Midbrain (tissue), 1 donor: ENCODE measurements at regions not wholly inside any gene's neighbourhood (a gene's known extent, or its start where the extent isn't known, plus 50 kb on each side); places are given as distances from the start of the nearest gene placed in this dataset.

Source experiments
- DNase-seq: peaks from one replicate; lab custom pipeline; 2025; lab: John Stamatoyannopoulos, UW

DNA sequence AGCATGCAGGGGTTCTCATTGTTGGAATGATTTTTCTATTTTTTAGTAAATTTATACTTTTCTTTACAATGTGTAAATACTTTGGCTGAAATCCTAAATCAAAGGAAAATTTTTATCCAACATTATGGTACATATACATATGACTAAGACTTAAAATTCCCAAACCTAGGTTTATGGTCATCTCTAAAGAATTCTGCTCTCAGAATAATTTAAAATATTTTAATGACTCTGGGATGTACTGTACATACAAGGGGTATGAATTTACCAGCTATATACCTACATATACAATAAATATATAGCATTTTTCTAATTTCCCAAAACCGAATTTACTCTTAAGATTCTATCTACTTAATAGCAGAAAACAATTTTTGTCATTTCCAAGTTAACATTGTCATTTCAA is 137.9 kb upstream of the POU1F1 start:
- DNase-seq = no peak

DNA sequence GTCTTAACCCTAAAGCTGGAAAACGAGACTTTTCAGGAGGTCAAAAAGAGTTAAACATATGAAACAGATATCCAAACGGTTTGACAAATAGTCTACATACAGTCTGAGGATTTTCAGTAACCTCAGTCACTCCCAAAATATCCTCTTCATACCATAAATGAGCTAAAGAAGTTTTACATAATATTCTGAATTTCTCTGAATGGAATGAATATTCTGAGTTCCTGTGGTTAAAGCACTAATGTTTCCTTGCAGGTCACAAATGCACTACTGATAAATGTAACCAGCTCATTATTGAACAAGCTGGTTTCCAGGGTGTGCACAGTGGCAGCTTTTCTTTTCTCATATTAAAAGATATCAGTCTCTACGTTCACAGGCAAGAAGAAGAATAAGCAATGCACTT is 137.4 kb upstream of the POU1F1 start:
- DNase-seq = no peak

DNA sequence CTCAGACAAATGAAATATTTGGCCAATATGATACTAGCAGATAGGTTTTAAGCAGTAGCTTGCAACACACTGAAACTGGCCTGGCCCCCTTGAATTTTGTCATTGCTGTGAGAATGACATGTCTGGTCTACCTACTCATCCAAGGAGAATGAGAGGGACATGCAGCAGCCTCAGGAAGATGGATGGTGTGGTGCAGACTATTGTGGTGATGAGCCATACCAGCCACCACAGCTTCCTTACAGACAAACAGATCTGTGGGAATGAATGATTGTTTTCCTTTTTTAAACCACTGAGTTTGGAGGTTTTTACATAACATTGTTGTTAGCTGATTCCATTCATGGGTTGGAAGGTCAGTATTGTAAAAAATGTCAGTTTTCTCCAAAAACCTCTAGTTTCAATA is 133.7 kb upstream of the POU1F1 start:
- no peak for DNase-seq

- DNase-seq = no peak
Observed at GRCh38 chr3:87398168-87398801, 121.9 kb upstream of the POU1F1 start.

- no peak for DNase-seq
Observed at GRCh38 chr3:87397211-87397610, 120.8 kb upstream of the POU1F1 start.

GRCh38 chr3:87390821-87391220 is 114.4 kb upstream of the POU1F1 start:
- no peak for DNase-seq

DNA sequence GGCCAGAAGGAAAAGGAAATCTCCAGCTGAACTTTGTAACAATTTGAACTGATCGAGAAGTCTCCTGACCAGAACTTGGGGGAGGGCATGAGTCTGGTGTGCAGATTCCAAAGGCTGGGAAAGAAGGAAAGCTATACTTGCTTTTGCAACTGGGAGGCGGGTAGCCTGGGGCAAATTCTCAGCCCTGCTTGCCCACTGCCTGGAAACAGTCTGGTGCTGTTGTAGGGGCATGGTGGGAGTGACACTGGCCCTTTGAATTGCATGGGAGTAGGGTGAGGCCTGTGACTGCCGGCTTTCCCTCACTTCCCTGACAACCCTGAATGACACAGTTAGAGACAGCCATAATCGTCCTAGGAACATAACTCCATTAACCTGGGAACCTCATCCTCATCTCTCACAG is 114.0 kb upstream of the POU1F1 start:
- DNase-seq = no peak

DNA sequence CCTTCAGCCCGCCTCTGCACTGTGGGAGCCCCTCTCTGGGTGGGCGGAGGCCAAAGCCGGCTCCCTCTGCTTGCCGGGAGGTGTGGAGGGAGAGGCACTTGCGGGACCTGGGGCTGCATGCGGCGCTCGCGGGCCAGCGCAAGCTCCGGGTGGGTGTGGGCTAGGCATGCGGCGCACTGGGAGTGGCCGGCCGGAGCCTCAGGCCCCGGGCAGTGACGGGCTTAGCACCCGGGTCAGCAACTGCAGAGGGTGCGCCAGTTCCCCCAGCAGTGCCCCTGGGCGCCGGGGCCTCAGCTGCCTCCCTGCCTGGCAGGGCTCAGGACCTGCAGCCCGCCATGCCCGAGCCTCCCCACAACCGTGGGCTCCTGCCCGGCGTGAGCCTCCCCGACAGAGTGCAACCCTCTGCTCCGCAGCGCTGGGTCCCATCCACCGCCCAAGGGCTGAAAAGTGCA is 98.9 kb upstream of the POU1F1 start:
- no peak for DNase-seq

DNA sequence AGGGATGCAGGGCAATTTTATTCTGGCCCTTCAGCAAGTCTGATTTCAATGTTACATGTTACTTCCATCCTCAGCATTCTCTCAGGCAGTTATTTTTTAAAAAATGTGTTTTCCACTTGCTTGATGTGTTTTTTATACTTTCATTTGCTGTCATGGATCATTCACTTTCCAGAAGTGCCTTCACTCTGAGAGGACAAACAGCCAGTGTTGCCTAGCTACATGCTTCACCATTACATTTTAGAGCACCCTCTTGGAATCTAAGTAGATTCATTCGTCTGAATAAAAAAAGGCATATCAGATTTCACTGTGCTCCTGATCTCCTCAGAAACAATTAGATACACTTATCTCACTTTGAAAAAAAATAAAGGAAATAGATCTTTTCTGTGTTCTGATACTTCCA is 93.6 kb upstream of the POU1F1 start:
- no peak for DNase-seq

GRCh38 chr3:87367736-87368135 is 91.4 kb upstream of the POU1F1 start:
- no peak for DNase-seq

DNA sequence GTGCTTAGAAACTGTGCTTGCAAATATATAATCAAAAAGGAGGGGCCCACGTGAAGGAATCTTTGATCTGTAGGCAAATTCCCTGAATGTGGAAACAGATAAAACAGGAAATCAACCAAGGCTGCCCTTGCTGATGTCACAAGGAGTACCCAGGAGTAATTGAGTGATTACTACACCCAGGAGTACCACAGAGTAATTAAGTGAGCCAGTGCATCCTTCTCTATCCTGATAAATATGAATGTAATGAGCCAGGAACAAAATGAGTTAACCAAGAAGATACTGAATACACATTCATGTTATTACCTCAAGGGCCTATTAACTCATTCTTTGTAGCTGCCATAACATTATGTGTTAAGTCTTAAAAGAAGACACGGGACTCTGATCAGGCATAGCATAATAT is 87.3 kb upstream of the POU1F1 start:
- DNase-seq = no peak

- no peak for DNase-seq
Observed at GRCh38 chr3:87361956-87362355, 85.6 kb upstream of the POU1F1 start.

DNA sequence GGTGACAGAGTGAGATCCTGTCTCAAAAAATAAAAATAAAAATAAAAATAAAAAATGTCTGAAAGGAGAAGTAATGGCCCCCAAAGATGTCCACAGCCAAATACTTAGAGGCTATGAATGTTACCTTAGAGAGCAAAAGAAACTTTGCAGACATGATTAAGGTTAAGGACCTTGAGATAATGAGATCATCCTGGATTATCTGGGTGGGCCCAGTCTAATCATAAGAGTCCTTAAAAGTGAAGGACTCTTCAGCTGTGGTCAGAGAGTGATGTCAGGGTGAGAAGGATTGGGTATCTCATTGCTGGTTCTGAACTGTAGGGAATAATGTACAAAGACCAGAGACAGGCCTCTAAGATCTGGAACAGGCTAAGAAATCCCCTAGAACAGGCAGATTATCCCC is 84.9 kb upstream of the POU1F1 start:
- DNase-seq = no peak

GRCh38 chr3:87359826-87360225 is 83.4 kb upstream of the POU1F1 start:
- DNase-seq = no peak

DNA sequence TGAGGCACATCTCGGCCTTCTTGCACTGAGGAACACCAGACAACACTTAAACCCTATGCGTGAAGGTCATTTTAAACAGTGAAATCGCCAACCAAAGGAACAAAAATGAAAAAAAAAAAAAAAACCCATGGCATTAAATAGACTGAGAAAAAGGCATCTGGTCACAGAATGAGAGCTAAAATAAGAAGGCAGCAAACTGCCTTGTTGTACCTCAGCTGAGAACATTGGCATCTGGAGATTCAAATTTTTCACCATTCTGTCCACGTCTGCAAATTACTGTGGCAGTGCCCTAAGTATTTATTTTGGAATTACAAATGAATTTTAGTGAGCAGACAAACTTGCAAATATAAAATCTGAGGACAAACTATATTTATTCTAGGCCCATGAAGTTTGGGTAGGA is 82.6 kb upstream of the POU1F1 start:
- no peak for DNase-seq

- no peak for DNase-seq
Observed at GRCh38 chr3:87358066-87358465, 81.7 kb upstream of the POU1F1 start.

DNA sequence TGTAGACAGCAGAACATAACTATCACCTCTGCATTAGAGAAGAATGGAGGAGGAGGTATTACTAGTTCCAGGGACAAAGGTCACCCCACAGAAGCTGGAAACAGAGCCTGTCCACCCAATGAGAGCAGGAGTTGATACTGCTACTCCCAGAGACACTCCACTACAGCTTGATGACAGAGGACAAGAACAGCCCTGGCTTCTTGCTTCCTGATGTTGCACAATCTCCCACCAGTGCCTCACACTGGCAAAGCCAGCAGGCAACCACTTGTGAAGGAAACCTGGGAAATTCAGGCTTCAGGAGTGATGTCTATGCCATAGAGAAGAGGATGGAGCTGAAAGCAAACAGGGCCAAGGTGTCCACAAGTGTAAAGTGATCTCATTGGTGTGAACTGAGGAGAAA is 78.0 kb upstream of the POU1F1 start:
- no peak for DNase-seq

DNA sequence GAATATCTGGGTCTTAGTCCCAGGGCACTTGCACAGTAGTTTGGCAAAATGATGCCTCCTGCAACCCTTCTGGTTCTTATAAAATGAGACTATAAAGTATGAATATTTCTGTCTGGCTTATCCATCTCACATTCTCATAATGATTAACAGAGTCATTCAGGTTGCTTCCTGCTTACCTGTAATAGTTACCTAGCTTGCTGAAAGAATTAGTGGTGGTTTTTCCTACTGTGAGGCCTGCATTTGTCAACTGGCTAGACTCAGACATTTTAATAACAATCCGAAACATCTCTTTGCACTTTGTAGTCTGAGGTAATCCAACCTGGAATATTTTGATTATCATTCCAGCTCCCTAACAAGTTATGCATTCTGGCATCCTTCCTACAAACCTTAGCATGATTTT is 75.6 kb upstream of the POU1F1 start:
- no peak for DNase-seq

GRCh38 chr3:87350367-87351199 is 74.2 kb upstream of the POU1F1 start:
- peak; percentile 68 for DNase-seq

DNA sequence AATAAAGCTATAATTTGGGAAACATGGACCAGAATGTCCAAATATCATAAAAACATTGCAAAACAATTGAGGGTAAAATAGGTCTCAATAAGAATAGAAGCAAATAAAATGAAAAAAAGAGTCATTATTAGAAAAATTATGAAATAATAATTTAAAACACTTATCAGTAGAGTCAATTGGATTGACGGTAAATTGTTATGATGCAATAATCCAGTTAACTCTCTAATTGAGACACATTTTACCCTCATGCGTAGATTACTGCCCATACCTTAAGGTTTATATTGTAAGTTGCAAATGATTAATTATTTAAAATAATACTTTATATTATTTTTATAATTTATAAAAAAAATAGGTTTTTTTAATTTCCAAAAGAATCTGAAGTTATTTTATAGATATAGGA is 73.4 kb upstream of the POU1F1 start:
- DNase-seq = no peak

- DNase-seq = no peak
Observed at GRCh38 chr3:87336761-87337160, 60.4 kb upstream of the POU1F1 start.

DNA sequence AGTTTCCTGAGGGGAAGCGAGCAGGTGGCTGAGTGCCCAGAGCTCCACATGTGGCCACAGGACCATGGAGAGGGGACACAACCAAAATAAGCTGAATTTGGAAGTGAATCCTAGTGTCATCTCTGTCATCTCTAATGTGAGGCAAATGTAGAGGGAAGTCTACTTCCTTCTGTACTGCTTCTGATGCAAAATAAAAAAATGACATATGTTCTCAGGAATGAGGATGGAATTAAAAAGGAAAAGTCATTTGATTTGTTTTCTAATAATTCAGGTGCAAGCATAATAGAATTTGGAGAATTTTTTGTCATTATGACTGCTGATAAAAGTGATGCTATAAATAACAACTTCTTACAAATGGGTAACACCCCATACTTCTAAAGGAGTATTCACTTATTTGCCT is 59.5 kb upstream of the POU1F1 start:
- no peak for DNase-seq

DNA sequence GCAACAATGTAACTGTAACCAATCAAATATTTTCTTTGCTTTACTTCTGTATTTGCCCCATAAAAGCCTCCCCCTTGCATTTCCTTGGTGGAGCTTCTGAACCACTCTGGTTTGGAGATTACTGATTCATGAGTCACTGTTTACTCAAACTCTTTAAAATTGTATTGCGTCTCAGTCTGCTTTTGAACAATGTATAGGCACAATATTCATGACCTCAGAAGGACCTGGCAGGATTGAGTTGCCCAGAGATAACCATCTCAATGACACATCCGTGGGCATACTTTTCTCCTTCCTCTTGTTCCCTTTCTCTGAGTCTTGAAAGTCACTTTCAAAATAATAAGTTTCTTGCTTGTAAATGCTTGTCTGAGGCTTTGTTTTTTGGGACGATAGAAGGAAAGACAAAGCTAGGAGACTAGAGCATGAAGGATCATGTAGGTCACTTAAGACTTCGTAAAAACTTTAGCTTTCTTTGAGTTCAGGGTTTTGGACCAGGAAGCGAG is 57.1 kb upstream of the POU1F1 start:
- no peak for DNase-seq

GRCh38 chr3:87332789-87333188 is 56.4 kb upstream of the POU1F1 start:
- no peak for DNase-seq
